HG03139 (cell line): ENCODE measurements at regions not wholly inside any gene's neighbourhood (a gene's known extent, or its start where the extent isn't known, plus 50 kb on each side); places are given as distances from the start of the nearest gene placed in this dataset.
A peak's percentile ranks its signal among the peaks of the same experiment; 100 is the strongest.

Source experiments
- ATAC-seq: cut with Tn5 transposase; IDR thresholded peaks from one replicate; pipeline ENCODE4 v1.9.1; 2021; ENCODE audit not compliant: unreplicated experiment

DNA sequence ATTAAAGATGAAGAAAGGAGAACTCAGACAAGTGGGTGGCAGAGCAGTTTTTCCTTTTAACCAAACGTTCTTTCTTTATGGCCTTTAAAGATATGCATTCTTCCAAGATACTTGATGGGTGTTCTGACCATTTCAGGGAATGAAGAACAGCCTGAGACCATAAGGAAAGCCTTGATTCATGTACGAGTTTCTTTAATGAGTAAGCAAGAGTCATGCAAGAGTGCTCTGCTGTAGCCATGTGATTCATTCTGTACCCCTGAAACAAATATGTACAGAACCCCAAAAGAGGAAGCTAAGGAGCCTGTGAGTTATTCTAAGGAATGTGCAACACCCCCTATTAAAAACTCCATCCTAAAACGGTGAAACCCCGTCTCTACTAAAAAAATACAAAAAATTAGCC, 372.8 kb downstream of the MTX2 start:
- no peak for ATAC-seq

DNA sequence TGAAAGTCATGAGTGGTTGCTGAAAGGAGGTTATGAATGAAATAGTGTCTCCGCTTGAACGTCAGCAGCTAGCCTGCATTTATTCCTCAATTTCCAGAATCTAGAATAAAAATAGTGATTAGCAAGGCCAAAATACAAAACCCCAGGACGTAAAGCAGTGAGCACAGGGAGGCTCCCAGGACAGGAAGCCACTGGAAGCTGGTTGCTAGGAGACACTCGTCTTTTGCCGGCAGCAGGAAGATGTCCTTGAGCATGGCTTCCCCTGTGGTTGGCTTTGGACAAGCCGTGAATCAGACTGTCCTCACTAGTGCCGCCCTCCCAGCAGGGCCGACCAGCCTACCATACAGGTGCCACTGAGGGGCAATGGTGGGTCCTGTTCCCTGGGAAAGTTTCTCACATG, 374.4 kb downstream of the MTX2 start:
- no peak for ATAC-seq

DNA sequence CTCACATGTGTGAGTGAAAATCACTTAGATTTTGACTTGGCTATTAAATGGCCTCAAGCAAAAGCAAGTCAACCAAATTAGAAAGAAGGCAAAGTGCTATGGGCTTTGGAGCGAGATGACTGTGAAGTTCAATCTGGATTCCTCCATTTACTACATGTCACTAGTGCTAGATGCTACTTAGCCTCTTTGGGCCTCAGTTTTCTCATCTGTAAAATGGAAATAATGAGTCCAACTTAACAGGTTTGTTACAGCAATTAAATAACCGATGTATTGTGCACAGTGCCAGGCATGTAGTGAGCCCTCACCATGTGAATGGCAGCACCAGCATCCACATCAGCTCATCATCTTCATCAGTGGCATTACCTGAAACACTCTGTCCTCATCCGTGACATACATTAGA, 376.3 kb downstream of the MTX2 start:
- no peak for ATAC-seq

DNA sequence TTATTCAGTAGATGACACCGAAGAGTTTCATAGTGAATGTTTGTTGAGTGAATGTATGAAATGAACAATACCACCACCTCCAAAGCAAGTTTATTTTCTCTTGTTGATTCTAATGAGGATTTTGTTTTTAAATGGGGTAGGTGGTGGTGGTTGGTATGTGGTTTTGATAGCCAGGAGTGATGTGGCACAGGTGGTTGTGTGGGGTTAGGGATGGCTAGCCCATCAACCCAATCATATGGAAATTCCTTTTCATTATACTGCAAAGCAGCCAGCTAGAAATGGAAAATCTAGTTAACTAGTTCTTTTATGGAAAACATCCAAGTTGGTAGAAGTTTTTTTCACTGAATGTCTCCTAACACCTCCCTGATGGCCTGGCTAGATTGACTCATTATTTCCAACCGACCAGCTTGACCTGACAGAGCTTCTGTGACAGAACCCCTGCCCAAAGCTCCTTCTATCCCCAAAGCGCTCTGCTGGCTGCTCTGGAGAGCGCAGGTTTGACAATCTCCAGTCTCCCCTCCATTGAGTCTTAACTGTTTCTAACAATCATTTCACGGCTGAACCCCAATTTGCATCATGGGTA, 376.9 kb downstream of the MTX2 start:
- no peak for ATAC-seq

DNA sequence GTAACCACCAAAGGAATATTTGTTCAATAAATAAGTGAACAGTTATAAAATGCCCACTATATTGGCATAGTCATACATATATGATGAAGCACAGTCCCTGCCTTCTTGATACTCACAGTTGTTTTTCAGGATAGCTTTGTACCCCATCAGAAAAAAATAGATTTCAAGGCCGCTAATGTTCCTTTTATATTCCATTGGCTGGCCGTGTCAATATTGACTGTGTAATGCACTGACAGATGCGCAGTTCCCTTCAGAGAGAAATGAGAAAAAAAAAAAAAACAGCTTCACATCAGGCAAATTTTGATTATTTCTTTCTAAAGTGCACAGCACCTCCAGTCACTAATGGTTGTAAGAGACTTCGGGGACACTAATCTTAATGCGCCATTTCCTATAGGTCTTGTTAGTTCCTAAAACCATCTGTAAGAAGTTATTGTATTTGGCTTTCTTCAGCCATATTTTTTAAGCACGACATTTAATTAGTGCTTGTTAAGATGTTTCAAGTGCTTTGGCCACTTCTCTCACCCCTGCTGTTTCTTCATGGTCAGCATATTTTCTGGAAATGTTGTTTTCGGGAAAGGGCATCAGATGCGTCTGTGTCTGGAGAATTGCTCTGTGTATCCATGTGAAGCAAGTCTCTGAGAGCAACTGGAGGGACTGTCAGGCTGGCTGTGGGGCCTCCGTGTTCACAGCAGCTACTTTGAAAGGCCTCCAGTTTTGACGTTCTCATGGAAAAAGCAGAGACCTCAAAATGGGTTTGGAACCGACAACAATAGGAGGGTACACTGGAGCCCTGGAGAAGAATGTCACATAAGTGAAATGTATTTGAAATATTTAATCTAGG, 378.3 kb downstream of the MTX2 start:
- no peak for ATAC-seq

DNA sequence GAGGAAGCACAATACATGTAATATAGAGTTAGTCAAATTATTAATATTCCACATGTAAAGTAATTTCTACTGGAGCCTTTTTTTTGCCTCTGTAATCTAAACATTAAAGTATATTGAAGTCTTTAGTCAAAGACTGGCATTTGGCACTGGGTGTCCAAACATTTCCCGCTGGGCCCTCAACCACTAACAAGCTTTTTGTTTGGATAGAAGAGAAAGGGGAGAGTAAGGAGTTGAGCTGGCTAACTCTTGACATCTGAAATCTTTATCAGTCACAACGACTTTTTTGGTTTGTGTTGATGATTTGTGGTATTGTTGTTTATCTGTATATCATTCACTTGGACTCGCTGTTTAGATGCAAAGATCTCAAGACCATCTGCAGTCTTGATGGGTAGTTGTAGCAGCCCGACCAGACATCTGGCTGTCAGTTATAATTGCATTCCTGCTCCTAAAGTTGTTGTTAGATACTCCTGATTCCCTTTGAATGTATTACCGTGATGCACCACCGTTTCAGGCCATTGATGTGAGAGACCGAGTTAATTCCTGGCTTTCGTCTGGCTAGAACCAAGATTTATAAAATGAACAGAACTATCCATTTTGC, 379.6 kb downstream of the MTX2 start:
- ATAC-seq: no peak

DNA sequence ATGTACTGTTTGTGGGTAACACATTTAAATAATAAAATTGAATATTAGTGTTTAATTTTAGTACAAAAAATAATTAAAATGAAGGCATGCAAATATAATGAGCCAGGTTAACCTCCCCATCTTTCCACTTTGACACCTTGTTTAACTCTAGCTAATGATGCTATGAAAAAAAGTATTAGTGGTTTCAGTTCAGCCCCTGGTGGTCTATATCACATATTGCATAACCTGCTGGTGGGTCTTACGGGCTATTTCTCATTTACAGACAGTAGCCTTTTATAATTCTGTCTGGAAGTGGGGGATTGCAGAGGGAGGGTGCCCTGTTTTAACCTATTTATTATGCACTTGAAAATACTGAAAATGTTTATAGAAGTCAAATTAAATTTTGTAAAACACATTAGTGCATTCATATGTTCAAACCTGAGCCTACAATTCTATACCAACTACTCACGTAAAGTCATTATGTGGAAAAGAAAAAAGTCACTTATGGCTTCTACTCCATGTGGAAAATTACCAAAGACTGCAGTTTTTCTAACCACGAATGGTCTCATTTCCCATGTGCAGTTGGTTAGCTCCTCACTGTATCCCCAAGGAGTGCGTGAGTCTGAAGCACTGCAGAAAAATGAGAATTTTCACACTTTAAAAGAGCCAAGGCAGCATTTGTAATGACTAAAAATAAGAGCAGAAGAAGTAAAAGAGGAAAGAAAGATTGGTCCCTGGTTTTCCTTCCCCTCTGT, 381.0 kb downstream of the MTX2 start:
- no peak for ATAC-seq

DNA sequence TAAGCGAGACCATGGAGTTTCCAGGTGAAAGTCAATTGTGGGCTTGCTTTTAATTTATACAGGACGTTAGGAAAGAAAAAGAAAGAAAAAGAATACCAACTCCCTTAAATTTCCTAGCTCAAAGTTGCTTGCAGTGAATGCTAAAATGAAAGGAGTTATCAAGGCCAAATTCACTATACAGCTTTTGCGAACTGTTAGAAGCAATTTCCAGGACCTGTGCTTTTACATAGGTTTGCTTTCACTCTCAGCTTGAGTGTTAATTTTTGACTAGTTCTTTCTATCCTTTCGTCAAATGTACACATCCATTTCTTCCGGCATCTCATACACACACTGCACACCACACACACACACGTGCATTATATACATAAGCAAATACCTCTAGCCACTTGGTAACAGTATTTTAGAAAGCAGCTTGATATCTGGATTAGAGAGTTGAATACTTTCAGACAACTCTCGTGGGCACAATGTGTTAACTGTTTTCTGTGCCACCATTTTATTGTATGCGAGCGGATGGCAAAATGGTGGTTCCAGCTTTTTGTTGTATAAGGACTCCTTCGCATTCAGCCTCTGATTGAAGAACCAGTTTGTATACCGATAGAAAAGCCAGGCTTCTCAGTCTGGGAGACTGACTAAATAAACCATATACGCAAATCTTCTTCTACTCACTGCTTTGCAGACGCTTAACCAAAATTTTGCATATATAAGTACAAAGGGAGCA, 381.8 kb downstream of the MTX2 start:
- ATAC-seq: no peak

DNA sequence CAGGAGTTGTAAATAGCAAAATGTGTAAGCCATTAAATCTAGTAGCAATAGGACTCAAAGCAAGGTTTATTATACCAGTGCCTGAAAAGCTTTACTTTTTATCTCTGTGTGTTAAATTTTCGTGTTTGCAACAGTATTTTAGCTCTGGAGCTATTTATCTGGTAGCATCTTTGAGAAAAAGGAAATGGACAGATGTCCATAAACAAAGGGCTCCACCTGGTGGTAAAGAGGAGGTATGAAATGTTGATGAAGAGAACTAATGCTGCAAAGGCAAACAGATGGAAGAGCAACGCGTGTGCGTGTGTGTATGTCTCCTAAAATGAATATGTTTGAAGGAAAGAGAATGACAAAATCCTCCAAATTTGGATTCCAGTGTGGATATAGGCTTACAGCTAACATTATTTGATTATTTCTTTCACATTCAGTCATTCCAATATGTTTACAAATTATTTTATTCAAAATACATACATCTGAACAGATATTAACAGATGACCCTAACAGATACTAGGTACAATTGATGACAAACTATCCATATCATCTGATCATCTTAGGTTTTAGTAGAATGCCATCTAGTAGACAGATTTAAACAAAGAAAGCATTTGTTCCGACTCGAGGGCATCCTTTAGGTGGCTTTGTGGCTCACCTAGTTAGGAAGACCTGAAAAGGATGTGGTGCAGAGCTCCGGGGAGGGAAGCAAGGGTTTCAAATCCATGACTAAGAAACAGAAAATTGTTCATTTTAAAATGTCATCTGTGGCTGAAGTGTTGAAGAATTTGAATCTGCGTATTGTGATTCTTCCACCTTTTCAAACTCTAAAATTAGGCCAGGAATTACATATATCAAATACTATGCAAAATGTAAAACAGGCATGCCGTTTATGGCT, 383.3 kb downstream of the MTX2 start:
- ATAC-seq: peak; percentile 54

DNA sequence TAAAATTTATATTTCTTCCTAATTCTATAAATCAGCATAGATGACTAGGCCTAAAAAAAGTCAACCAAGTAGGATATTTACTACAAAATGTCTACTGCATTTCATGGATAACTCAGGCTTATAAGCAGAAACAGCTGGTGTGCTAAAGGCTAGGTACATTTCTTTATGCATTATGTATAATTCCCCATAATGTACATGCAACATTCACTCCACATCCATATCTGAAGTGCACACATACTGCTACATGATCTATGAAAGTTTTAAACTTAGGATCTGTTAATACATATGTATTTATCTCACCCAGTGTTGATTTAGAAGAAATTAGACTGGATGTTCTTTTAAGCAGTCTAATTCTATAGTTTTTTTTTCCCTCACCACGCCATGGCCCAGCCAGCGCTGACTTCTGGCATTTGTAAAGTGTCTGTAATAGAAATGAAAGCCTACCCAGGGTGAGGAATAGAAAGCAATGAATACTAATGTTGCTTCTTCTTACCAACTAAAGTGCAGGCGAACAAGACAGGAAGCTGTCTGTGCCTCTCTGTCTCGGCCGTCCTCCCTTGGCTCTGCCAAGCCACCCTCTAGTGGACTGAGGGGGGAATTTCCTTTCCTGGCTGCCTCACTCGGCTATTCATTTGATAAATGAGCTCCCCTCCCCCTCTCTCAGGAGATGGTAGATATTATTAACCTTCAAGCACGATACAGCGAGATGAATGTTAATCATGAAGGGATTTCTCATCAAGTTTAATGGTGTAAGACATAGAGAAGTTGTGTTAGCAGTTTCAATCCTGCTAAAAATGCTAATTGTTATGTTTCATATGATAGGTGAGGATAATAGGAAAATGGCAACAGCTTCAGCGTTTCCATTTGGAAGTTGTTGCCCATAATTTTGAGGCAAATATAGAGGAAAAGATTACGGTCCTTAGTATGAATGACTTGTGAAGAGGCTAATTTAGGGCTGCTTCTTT, 384.5 kb downstream of the MTX2 start:
- peak; percentile 90 for ATAC-seq

DNA sequence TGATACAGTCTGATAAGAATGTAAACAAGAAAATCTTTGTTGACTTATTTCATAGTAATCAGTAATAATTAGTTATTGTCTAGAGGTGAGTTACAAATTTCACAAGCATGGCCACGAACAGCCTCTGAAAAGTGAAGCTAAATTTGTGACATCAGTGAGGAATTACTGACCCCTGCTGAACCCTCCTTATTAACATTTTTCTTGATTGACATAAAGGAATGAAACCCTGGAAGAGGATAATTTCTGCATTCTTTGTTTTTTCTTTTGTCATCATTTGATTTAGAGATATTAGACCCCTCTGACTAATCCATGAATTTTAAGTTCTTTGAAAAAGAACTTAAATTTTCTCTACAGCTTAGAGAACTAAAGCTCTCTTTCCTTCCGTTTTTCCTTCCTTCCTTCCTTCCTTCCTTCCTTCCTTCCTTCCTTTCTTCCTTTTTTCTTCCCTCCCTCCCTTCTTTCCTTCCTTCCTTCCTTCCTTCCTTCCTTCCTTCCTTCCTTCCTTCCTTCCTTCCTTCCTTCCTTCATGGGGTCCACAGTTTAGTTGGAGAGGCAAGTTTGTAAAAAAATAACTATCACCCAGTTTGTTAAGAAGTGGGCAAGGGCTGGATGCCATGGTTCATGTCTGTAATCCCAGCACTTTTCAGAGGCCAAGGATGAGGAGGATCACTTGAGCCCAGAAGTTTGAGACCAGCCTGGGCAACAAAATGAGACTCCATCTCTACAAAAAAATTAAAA, 387.0 kb downstream of the MTX2 start:
- no peak for ATAC-seq

DNA sequence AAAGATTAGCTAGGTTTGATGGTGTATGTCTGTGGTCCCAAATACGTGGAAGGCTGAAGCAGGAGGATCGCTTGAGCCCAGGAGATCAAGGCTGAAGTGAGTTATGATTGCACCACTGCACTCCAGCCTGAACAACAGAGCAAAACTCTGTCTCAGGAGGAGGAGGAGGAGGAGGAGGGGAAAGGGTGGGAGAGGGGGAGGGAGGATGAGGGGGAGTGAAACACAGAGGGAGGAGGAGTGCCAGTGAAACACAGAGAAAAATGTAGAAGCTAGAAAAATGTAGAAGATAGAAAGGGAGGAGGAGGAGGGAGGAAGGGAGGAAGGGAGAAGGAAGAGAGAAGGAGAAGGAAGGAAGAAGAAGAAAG, 387.5 kb downstream of the MTX2 start:
- no peak for ATAC-seq

DNA sequence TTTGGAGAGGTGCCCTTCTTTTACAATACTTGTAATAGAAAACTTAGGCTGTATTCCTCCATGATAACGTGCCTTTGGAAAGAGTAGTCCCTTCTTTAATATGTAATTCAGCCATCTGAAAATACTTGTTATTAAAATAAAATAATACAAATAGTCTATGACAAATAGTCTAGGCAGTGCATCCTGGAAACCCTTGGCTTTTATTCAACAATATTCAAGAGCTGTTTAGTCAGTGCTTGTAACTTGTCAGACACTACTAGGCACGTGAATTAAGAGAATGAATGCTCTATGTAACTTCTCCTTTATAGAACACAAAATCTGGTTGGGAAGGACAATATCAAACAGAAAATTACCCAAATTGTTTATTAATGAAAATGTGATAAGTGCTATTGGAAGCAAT, 388.2 kb downstream of the MTX2 start:
- ATAC-seq: no peak

DNA sequence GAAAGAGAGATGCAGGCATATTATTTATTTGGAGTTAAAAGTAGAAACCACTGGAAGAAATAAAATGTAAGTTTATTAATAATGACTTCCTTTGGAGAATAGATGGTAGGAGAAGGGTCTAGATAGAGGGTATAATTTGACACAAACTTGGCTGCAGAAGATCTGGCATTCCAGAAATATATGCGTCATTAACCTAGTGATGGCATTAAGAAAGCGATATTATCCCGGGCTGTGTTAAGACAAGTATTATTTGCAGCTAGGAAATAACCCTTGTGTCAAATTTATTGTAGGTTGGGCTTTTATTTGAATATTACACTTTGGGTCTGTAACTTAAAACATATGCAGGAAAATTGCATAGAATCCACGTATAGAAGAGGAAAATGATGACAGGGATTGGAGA, 389.5 kb downstream of the MTX2 start:
- ATAC-seq: no peak

DNA sequence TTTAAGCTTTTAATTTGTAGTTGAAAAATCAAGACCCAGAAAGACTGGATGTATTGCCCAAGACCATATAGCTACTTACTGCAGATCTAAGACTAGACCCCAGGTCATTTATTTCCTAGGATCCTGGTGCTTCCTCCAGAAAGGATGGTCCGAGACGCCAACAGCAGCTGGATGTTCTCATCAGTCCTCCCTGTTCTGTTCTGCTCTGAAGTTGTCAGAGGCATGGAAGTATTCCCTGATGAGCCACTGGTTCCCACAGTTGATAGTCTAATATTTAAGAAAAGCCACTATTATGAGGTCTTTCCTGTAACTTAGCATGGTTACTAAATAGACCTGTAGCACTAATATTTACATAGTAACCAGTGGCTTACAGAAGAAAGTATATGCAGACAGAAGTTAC, 393.5 kb downstream of the MTX2 start:
- no peak for ATAC-seq

DNA sequence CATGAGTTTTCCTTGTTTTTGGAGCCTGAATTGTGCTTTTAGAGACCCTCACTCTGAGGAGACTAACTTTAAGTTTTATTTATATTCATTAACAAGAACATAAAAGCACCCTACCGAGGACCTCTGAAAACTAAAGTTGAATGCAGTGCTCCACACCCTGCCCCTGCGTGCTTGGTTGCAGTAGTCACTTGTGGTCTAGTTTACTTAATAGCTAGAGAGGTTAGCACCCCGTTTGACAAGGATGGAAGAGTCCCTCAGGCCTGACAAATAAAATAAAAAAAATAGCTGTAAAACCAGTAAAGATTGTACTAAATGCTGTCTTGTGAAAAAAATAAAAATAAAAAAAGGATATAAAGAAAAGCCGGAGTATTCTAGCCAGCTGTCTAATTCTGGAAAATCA, 395.2 kb downstream of the MTX2 start:
- no peak for ATAC-seq

DNA sequence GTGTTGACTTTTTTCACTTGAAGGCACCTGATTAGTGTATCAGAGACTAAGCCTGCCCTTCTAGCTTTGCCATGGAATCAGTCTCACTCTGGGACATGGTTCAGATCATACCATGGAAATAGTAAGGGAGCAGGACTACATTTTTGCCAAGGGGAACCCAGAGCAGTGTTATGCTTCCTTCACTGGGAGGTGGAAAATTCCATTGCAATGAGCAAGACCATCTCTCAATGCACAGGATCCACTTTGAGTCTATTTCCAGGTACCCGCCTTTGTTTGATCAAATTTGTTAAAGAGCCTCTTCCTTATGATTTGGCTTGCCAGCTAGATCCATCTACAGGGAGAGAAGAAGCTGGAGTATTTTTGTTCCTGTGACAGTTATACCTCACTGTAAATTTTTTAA, 395.8 kb downstream of the MTX2 start:
- ATAC-seq: no peak

DNA sequence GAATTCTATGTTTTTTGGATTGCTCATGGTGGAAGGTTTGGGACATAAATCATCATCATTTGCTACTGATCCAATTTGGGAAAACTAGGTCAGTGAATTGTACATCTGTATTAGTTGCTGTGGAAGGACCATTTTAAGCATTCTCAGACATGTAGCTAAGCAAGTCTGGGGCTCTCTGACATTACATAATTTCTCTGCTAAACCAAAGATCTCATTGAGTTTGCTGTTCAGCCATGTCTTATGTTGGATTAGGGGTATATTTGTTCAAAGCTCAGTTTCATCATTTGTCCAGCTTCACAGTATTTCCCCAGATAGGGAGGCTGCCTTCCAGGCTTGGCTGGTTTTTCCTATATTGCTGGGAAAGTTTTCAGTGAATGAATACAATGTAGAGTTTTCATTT, 399.7 kb downstream of the MTX2 start:
- no peak for ATAC-seq
